ENCODE measurements at regions not wholly inside any gene's neighbourhood (a gene's known extent, or its start where the extent isn't known, plus 50 kb on each side); places are given as distances from the start of the nearest gene placed in this dataset.

DNA sequence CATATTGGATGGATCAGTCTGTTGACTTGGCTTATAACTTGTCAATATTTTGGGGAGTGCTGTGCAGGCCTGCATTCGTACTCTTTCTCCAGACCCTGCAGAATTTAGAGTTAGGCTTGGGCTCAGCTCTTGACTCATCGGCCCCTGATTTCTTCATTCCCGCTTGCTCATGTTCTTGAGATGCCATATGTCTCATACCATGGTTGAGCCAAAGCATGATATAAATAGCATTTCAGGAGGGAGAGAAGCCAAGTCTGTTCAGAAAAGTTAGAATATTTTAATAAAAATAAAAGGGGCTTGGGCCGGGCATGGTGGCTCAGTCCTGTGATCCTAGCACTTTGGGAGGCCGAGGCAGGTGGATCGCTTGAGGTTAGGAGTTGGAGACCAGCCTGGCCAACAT, 898.1 kb downstream of the TYW1 start:
- TF ChIP-seq, protein P1, sequence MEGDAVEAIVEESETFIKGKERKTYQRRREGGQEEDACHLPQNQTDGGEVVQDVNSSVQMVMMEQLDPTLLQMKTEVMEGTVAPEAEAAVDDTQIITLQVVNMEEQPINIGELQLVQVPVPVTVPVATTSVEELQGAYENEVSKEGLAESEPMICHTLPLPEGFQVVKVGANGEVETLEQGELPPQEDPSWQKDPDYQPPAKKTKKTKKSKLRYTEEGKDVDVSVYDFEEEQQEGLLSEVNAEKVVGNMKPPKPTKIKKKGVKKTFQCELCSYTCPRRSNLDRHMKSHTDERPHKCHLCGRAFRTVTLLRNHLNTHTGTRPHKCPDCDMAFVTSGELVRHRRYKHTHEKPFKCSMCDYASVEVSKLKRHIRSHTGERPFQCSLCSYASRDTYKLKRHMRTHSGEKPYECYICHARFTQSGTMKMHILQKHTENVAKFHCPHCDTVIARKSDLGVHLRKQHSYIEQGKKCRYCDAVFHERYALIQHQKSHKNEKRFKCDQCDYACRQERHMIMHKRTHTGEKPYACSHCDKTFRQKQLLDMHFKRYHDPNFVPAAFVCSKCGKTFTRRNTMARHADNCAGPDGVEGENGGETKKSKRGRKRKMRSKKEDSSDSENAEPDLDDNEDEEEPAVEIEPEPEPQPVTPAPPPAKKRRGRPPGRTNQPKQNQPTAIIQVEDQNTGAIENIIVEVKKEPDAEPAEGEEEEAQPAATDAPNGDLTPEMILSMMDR (IDR thresholded peaks at IDR 0.05), result no peak
- TF ChIP-seq POLR2AphosphoS5 (IDR thresholded peaks at IDR 0.05) (no peak), POLR2A (IDR thresholded peaks at IDR 0.05) (no peak)
